ENCODE measurements at regions not wholly inside any gene's neighbourhood (a gene's known extent, or its start where the extent isn't known, plus 50 kb on each side); places are given as distances from the start of the nearest gene placed in this dataset.
"Not testable (repeated sequence)": the region's sequence is repeated elsewhere in the genome, so short reads cannot be mapped to it uniquely, and the experiment has no call there.

DNA sequence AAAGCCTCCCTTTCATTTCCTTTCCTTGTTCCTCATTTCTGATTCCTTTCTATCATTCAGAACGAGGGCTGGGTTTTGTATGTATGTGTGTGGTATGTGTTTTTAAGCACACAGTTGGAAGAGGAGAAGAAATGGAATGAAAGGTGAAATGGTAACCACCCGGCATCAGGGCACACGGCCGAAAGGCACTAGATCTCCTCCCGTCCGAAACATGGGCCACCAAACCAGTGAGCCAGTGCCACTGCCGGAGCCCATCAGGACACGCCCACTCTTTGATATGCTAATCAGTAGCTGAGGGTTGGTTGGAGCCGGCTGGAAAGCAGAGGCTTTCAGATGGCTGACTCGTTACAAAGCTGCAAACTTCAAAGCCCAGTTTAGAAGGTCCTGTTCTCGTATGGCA lies 228.6 kb upstream of the JARID2 start:
- TF ChIP-seq, protein P1, sequence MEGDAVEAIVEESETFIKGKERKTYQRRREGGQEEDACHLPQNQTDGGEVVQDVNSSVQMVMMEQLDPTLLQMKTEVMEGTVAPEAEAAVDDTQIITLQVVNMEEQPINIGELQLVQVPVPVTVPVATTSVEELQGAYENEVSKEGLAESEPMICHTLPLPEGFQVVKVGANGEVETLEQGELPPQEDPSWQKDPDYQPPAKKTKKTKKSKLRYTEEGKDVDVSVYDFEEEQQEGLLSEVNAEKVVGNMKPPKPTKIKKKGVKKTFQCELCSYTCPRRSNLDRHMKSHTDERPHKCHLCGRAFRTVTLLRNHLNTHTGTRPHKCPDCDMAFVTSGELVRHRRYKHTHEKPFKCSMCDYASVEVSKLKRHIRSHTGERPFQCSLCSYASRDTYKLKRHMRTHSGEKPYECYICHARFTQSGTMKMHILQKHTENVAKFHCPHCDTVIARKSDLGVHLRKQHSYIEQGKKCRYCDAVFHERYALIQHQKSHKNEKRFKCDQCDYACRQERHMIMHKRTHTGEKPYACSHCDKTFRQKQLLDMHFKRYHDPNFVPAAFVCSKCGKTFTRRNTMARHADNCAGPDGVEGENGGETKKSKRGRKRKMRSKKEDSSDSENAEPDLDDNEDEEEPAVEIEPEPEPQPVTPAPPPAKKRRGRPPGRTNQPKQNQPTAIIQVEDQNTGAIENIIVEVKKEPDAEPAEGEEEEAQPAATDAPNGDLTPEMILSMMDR (IDR thresholded peaks at IDR 0.05; ENCODE audit: unreplicated experiment), result no peak
- Mint-ChIP-seq H3K9me3 (peaks cover 3% of the 10 kb centered on the region), H3K36me3 (no peaks in the 10 kb centered on the region), H3K27ac (peak overlapping the region; percentile 44), H3K27me3 (ENCODE audit: low read depth) (peaks cover 25% of the 10 kb centered on the region), H3K4me3 (peak overlapping the region; percentile 33), H3K4me1 (peaks cover 45% of the 10 kb centered on the region)
- DNase-seq (ENCODE audit: low spot score in 2 of 2, unreplicated experiment in 2 of 2), result no peak

DNA sequence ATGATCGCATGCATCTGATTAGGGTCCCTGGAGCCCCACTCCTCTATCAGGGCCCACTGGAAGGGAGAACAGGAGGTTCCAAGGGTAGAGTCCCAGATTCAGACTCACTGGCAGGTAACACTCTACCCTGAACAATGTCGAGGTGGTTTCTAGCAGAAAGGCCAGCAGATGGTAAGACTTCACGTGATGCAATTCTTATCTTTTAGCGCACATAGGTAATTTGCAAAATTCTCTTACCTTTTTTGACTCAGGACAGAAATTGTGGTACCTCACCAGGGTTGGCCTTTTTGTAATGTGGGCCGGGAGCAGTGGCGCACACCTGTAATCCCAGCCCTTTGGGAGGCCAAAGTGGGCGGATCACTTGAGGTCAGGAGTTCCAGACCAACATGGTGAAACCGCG lies 228.1 kb upstream of the JARID2 start:
- H3K4me3 Mint-ChIP-seq, result no peak overlapping the region
- H3K27me3 Mint-ChIP-seq (ENCODE audit: low read depth), result peaks cover 25% of the 10 kb centered on the region
- H3K9me3 Mint-ChIP-seq, result no peaks in the 10 kb centered on the region
- TF ChIP-seq, protein P1 (IDR thresholded peaks at IDR 0.05; ENCODE audit: unreplicated experiment), result no peak
- no peak for DNase-seq (ENCODE audit: low spot score in 2 of 2, unreplicated experiment in 2 of 2)
- peak overlapping the region; percentile 44 for H3K27ac Mint-ChIP-seq
- H3K4me1 Mint-ChIP-seq, result peaks cover 45% of the 10 kb centered on the region
- H3K36me3 Mint-ChIP-seq, result no peaks in the 10 kb centered on the region

- H3K9me3 Mint-ChIP-seq, result no peaks in the 10 kb centered on the region
- peaks cover 15% of the 10 kb centered on the region for H3K27me3 Mint-ChIP-seq (ENCODE audit: low read depth)
- no peak overlapping the region for H3K27ac Mint-ChIP-seq
- no peaks in the 10 kb centered on the region for H3K36me3 Mint-ChIP-seq
- no peak for DNase-seq (ENCODE audit: low spot score in 2 of 2, unreplicated experiment in 2 of 2)
- no peak overlapping the region for H3K4me3 Mint-ChIP-seq
- TF ChIP-seq, protein P1 (IDR thresholded peaks at IDR 0.05; ENCODE audit: unreplicated experiment), result no peak
- H3K4me1 Mint-ChIP-seq, result peaks cover 45% of the 10 kb centered on the region
Measured at GRCh38 chr6:15020119-15020770, 225.6 kb upstream of the JARID2 start.

DNA sequence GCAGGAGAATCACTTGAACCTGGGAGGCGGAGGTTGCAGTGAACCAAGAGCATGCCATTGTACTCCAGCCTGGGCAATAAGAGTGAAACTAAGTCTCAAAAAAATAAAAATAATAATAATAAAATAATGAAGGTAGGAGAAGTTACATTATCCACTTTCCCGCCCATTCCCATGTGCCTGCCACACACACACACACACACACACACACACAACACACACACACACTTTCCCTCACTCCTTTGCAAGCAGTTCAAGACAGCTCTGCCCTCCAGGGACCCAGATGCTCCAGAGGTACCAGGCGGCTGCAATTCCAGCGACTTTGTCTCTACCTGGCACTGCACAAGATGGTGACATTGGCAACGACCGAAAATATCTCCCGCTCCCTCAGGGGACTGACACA lies 224.8 kb upstream of the JARID2 start:
- Mint-ChIP-seq H3K36me3 (no peaks in the 10 kb centered on the region), H3K9me3 (peaks cover 4% of the 10 kb centered on the region), H3K27ac (no peak overlapping the region), H3K27me3 (ENCODE audit: low read depth) (peaks cover 10% of the 10 kb centered on the region), H3K4me3 (no peak overlapping the region), H3K4me1 (peaks cover 45% of the 10 kb centered on the region)
- TF ChIP-seq, protein P1 (IDR thresholded peaks at IDR 0.05; ENCODE audit: unreplicated experiment), result no peak
- no peak for DNase-seq (ENCODE audit: low spot score in 2 of 2, unreplicated experiment in 2 of 2)

DNA sequence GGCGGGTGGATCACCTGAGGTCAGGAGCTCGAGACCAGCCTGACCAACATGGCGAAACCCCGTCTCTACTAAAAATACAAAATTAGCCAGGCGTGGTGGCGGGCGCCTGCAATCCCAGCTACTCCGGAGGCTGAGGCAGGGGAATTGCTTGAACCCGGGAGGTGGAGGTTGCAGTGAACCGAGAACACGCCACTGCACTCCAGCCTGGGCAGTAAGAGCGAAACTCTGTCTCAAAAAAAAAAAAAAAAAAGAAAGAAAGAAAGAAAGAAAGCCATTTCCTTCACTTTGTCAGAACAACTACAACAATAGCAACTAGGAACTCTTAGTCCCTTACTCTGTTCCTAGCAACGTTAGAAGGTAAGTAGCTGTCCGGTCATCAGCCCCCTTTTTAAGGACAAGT lies 222.9 kb upstream of the JARID2 start:
- not testable (repeated sequence) for H3K27ac Mint-ChIP-seq; H3K4me3 Mint-ChIP-seq; H3K9me3 Mint-ChIP-seq; H3K36me3 Mint-ChIP-seq; DNase-seq (ENCODE audit: low spot score in 2 of 2, unreplicated experiment in 2 of 2); H3K27me3 Mint-ChIP-seq (ENCODE audit: low read depth)
- peaks cover 30% of the 10 kb centered on the region for H3K4me1 Mint-ChIP-seq

- H3K9me3 Mint-ChIP-seq, result peaks cover 4% of the 10 kb centered on the region
Measured at GRCh38 chr6:15023448-15023847, 222.4 kb upstream of the JARID2 start.

More at GRCh38 chr6:15023448-15023847, 222.4 kb upstream of the JARID2 start:
- TF ChIP-seq, protein P1 (IDR thresholded peaks at IDR 0.05; ENCODE audit: unreplicated experiment), result no peak
- no peak for DNase-seq (ENCODE audit: low spot score in 2 of 2, unreplicated experiment in 2 of 2)
- H3K27ac Mint-ChIP-seq, result no peak overlapping the region
- H3K4me3 Mint-ChIP-seq, result no peak overlapping the region
- H3K27me3 Mint-ChIP-seq (ENCODE audit: low read depth), result peaks cover 7% of the 10 kb centered on the region
- H3K4me1 Mint-ChIP-seq, result peaks cover 27% of the 10 kb centered on the region
- H3K36me3 Mint-ChIP-seq, result no peaks in the 10 kb centered on the region
